GM12878 (cell line): ENCODE measurements at regions not wholly inside any gene's neighbourhood (a gene's known extent, or its start where the extent isn't known, plus 50 kb on each side); places are given as distances from the start of the nearest gene placed in this dataset.

Experiments
- ATAC-seq: fragments of 200-7000 bp; cut with Tn5 transposase; 3 replicates; pipeline ENCODE4 v1.9.1; 2020; ENCODE audit warnings: mild to moderate bottlenecking, moderate library complexity
- BruUV-seq: library from RNA; stranded (reverse); fragments of 400-500 nt; replicated peaks from 2 replicates; lab custom pipeline; 2021; lab: Mats Ljungman, UMichigan
- CTCF ChIA-PET: fragments of 300-600 bp; sonication (Branson Sonifier 250); formaldehyde crosslinking; extraction: SDS; loops from one replicate; lab custom pipeline; 2021; ENCODE audit warnings: inconsistent platforms; lab: Yijun Ruan, JAX
- POLR2A ChIA-PET: fragments of 350-600 bp; formaldehyde crosslinking; extraction: SDS; loops from one replicate; lab custom pipeline; 2021; ENCODE audit warnings: inconsistent platforms; lab: Charles Lee
- RAD21 ChIA-PET: fragments of 300-600 bp; sonication (Branson Sonifier 250); formaldehyde crosslinking; loops from one replicate; lab custom pipeline; 2023; ENCODE audit warnings: antibody characterized with exemption; ENCODE audit not compliant: unreplicated experiment; lab: Charles Lee
- SMC1A ChIA-PET: fragments of 300-600 bp; sonication (Branson Sonifier 250); formaldehyde crosslinking; loops from one replicate; lab custom pipeline; 2023; ENCODE audit not compliant: unreplicated experiment, uncharacterized antibody; lab: Charles Lee
- DNase-seq: peaks from one replicate; pipeline ENCODE4 v3.0.0-alpha.2; 2011; ENCODE audit warnings: low read depth, low spot score
- FAIRE-seq: peaks from 3 replicates; lab custom pipeline; 2011; peaks lifted over from hg19 to GRCh38; lab: Jason Lieb, UNC
- H2AFZ ChIP-seq: 2 replicates; pipeline ENCODE4 v1.6.0; 2011; ENCODE audit warnings: low read depth, low read length, control low read depth; ENCODE audit not compliant: control insufficient read depth
- H3K27ac ChIP-seq: 2 replicates; pipeline ENCODE4 v1.5.1; 2011; ENCODE audit warnings: control low read depth; ENCODE audit not compliant: control insufficient read depth, insufficient read depth
- H3K27me3 ChIP-seq, 2 experiments: replicated peaks in 1 of 2; 2 replicates each; pipeline versions ENCODE4 v1.6.0 to v1.6.1; 2011; ENCODE audit warnings: low read length in 1 of 2; ENCODE audit not compliant: control insufficient read depth in 2 of 2, insufficient read depth in 2 of 2
- H3K36me3 ChIP-seq, 2 experiments: 2 replicates each; pipeline ENCODE4 v1.5.1; 2011; ENCODE audit warnings: low read length in 1 of 2; ENCODE audit not compliant: control insufficient read depth in 2 of 2, insufficient read depth in 2 of 2
- H3K4me1 ChIP-seq: 2 replicates; pipeline ENCODE4 v1.6.1; 2011; ENCODE audit warnings: mild to moderate bottlenecking, low read length, moderate library complexity, mixed read lengths; ENCODE audit not compliant: control insufficient read depth, insufficient read depth
- H3K4me2 ChIP-seq: 2 replicates; pipeline ENCODE4 v1.6.0; 2011; ENCODE audit warnings: control low read depth; ENCODE audit not compliant: control insufficient read depth, insufficient read depth
- H3K4me3 ChIP-seq: fragments of 200-600 bp; sonication (generic); 2 replicates; pipeline ENCODE4 v1.5.1; 2016
- H3K79me2 ChIP-seq: 2 replicates; pipeline ENCODE4 v1.6.0; 2011; ENCODE audit warnings: low read length; ENCODE audit not compliant: control insufficient read depth, insufficient read depth
- H3K9ac ChIP-seq: 2 replicates; pipeline ENCODE4 v1.8.0; 2011; ENCODE audit warnings: low read length, control low read depth, mixed read lengths; ENCODE audit not compliant: control insufficient read depth, insufficient read depth
- H3K9me3 ChIP-seq: replicated peaks from 3 replicates; pipeline ENCODE4 v1.5.1; 2011; ENCODE audit warnings: mild to moderate bottlenecking, low read length; ENCODE audit not compliant: control insufficient read depth, insufficient read depth
- H4K20me1 ChIP-seq: 2 replicates; pipeline ENCODE4 v1.6.0; 2011; ENCODE audit not compliant: control insufficient read depth, insufficient read depth
- BHLHE40 ChIP-seq, 2 experiments: fragments of 450-650 bp in 1 of 2; IDR thresholded peaks; 2 replicates each; pipeline ENCODE4 v1.6.1; 2011 to 2017; ENCODE audit warnings: low read depth in 2 of 2, borderline replicate concordance in 1 of 2, improper control_type of control experiment in 1 of 2, low read length in 1 of 2, mild to moderate bottlenecking in 1 of 2
- E2F8 ChIP-seq: fragments of 450-650 bp; IDR thresholded peaks from 2 replicates; pipeline ENCODE4 v1.6.1; 2018; ENCODE audit warnings: mild to moderate bottlenecking, low read depth, moderate library complexity; ENCODE audit not compliant: partially characterized antibody
- POU2F2 ChIP-seq: IDR thresholded peaks from 3 replicates; pipeline ENCODE4 v1.6.1; 2011; ENCODE audit warnings: low read depth, mild to moderate bottlenecking, low read length, borderline replicate concordance
- WGBS: methylation state at CpG from one replicate; pipeline ENCODE4 v1.1.6; 2016; ENCODE audit warnings: low lambda C conversion rate; ENCODE audit not compliant: insufficient replicate concordance, insufficient coverage; ENCODE audit errors: missing lambda C conversion rate; 5-methylcytosine and 5-hydroxymethylcytosine counted together
- in situ Hi-C: fragments of 300-500 bp; cut with MboI; formaldehyde crosslinking; loops from 9 replicates; pipeline ENCODE4 v1.14.3; 2018; ENCODE audit warnings: mixed read lengths
- intact Hi-C: fragments of 100-400 bp; cut with micrococcal nuclease; formaldehyde crosslinking; loops from one replicate; pipeline ENCODE4 v1.14.2; 2022; ENCODE audit not compliant: unreplicated experiment

- ChIA-PET CTCF (interaction anchor here (0.7 to 4.5 kb wide), 2 partner anchors 14 to 21 kb away, joined by 3 to 25 read pairs; no protein-coding TSS in a partner anchor), POLR2A (interaction anchor here (0.6 kb wide), 1 partner anchor 68 kb away, joined by 6 read pairs; no protein-coding TSS in a partner anchor), RAD21 (no interaction called here), SMC1A (interaction anchor here (1.5 kb wide), 1 partner anchor 18 kb away, joined by 4 read pairs; no protein-coding TSS in a partner anchor)
- intact Hi-C loops = no loop called here
- Histone ChIP-seq H4K20me1 (no peaks in the 10 kb centered on the region), H3K27me3 (peaks cover 4 to 15% of the 10 kb centered on the region in 2 experiments), H3K4me3 (no peak overlapping the region), H3K79me2 (no peaks in the 10 kb centered on the region), H3K4me1 (peaks cover 32% of the 10 kb centered on the region), H3K4me2 (no peak overlapping the region), H2AFZ (no peak overlapping the region), H3K9me3 (no peaks in the 10 kb centered on the region), H3K36me3 (no peaks in the 10 kb centered on the region), H3K27ac (no peak overlapping the region), H3K9ac (no peak overlapping the region)
- no peak for DNase-seq
- no peak for TF ChIP-seq E2F8
- no peak for TF ChIP-seq BHLHE40 (IDR thresholded peaks at IDR 0.05; ENCODE audit: borderline replicate concordance in 1 of 2, low read depth in 2 of 2, low read length in 1 of 2)
- TF ChIP-seq POU2F2 = no peak
- no TSS peak for BruUV-seq
- no peak for FAIRE-seq
- no peak for ATAC-seq
- 70% methylated on average over 11 of the region's 11 CpGs for WGBS
- in situ Hi-C loops = no loop called here
Observed at GRCh38 chr2:9756692-9757250, 86.5 kb upstream of the TAF1B start.
